K562 (cell line): ENCODE measurements at regions not wholly inside any gene's neighbourhood (a gene's known extent, or its start where the extent isn't known, plus 50 kb on each side); places are given as distances from the start of the nearest gene placed in this dataset.

Experiments used
- BACH1 ChIP-seq: fragments of 200-800 bp; sonication (Bioruptor generic); IDR thresholded peaks from 2 replicates; pipeline ENCODE4 v1.6.1; 2016; ENCODE audit warnings: missing genetic modification characterization, missing compliant biosample characterization
- EP400 ChIP-seq: fragments of 450-650 bp; IDR thresholded peaks from 2 replicates; pipeline ENCODE4 v1.6.1; 2017; ENCODE audit warnings: antibody characterized with exemption, mild to moderate bottlenecking, moderate library complexity
- ETV1 ChIP-seq: fragments of 450-650 bp; conservative IDR thresholded peaks from 2 replicates; pipeline ENCODE4 v1.6.1; 2016; ENCODE audit warnings: missing genetic modification characterization, control low read depth, low read depth, missing compliant biosample characterization
- ID3 ChIP-seq, 2 experiments: fragments of 250-450 bp in 1 of 2; fragments of 450-650 bp in 1 of 2; sonication (Bioruptor Pico) in 1 of 2; IDR thresholded peaks; 2 replicates each; pipeline versions ENCODE4 v1.6.1 to v1.8.0; 2016 to 2021; ENCODE audit warnings: mild to moderate bottlenecking in 2 of 2, moderate library complexity in 2 of 2, missing compliant biosample characterization in 1 of 2, missing genetic modification characterization in 1 of 2
- MBD1 ChIP-seq: fragments of 250-450 bp; sonication (Bioruptor Pico); IDR thresholded peaks from 2 replicates; pipeline ENCODE4 v1.8.0; 2022; ENCODE audit warnings: inconsistent platforms
- RUNX1 ChIP-seq: sonication (generic); IDR thresholded peaks from 2 replicates; pipeline ENCODE4 v1.6.1; 2016; ENCODE audit warnings: antibody characterized with exemption, low read depth
- XRCC3 ChIP-seq: fragments of 450-650 bp; IDR thresholded peaks from 2 replicates; pipeline ENCODE4 v1.6.1; 2017; ENCODE audit warnings: mild to moderate bottlenecking, moderate library complexity
- ZBTB5 ChIP-seq: fragments of 450-650 bp; IDR thresholded peaks from 2 replicates; pipeline ENCODE4 v1.6.1; 2017; ENCODE audit warnings: antibody characterized with exemption
- ZNF124 ChIP-seq: sonication (generic); formaldehyde crosslinking; IDR thresholded peaks from 2 replicates; pipeline ENCODE4 v1.8.1; 2022; ENCODE audit warnings: missing genetic modification reagents
- ZNF133 ChIP-seq: fragments of 250-450 bp; sonication (Bioruptor Pico); IDR thresholded peaks from 2 replicates; pipeline ENCODE4 v1.4.0; 2020; ENCODE audit warnings: mild to moderate bottlenecking
- ZNF740 ChIP-seq, 3 experiments: fragments of 200-800 bp in 1 of 3; sonication (Bioruptor generic) in 1 of 3; sonication (generic) in 1 of 3; formaldehyde crosslinking in 1 of 3; IDR thresholded peaks; 2 replicates each; pipeline versions ENCODE4 v1.6.1 to v1.8.0; 2016 to 2022; ENCODE audit warnings: mild to moderate bottlenecking in 2 of 3, missing compliant biosample characterization in 2 of 3, missing genetic modification characterization in 2 of 3, missing genetic modification reagents in 1 of 3
- TF ChIP-seq, protein P1 (sequence below): sonication (generic); formaldehyde crosslinking; IDR thresholded peaks from 2 replicates; pipeline ENCODE4 v1.8.1; 2023; ENCODE audit warnings: mild to moderate bottlenecking, missing genetic modification reagents
- TF ChIP-seq, protein P2 (sequence below), 2 experiments: IDR thresholded peaks in 1 of 2; conservative IDR thresholded peaks in 1 of 2; 2 replicates each; pipeline ENCODE4 v1.6.1; 2016; ENCODE audit warnings: low read depth in 2 of 2, mild to moderate bottlenecking in 1 of 2, missing compliant biosample characterization in 1 of 2, missing genetic modification characterization in 1 of 2, moderate library complexity in 1 of 2
- TF ChIP-seq, protein P3 (sequence below): fragments of 450-650 bp; formaldehyde crosslinking; IDR thresholded peaks from 2 replicates; pipeline ENCODE4 v1.4.0; 2022; ENCODE audit warnings: missing genetic modification characterization

DNA sequence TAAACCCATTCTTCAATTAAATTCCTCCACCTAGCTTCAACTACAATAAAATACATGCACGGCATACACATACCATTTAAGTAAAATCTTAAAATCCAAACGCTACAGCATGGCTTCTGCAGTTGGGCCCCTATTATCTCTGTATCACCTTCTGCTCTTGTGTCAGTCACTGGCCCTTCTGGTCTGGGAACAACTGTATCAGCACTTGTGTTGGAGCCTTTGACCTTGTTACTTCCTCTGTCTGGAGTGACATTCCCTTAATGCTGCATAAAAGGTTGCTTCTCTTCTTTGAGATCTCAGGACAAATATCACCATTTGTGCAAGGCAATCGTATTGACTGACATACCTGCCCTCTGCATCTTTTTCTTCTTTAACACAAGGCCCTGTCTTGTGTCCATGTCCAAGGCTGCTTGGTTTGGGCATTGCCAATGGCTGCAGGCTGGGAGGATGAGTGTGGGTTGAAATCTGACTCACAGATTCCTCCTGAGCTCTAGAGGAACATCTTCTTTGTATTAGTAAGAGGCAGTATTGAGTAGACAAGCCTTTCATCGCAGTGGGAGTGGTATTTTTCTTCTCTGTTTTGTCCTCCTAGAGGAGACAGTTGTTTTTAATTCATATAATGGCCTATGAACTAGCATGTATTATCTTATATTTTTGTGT is 267.8 kb upstream of the TRIB2 start (continued):
- TF ChIP-seq ID3 (CRISPR knock-in tag; IDR thresholded peaks at IDR 0.05) (no peak), ID3 (tag; IDR thresholded peaks at IDR 0.05) (no peak; the same call in 1 of the 2 replicates), ZNF124 (CRISPR knock-in tag) (no peak), BACH1 (tag) (no peak), RUNX1 (no peak), ZNF740 (CRISPR knock-in tag; IDR thresholded peaks at IDR 0.05) (no peak), ZNF740 (tag; IDR thresholded peaks at IDR 0.05) (no peak), XRCC3 (no peak), EP400 (peak; percentile 32; the same call in 1 of the 2 replicates), ZBTB5 (no peak), ETV1 (tag) (no peak; the same call in 1 of the 2 replicates), ZNF133 (CRISPR knock-in tag) (no peak), MBD1 (CRISPR knock-in tag) (no peak)
- TF ChIP-seq, protein P1, sequence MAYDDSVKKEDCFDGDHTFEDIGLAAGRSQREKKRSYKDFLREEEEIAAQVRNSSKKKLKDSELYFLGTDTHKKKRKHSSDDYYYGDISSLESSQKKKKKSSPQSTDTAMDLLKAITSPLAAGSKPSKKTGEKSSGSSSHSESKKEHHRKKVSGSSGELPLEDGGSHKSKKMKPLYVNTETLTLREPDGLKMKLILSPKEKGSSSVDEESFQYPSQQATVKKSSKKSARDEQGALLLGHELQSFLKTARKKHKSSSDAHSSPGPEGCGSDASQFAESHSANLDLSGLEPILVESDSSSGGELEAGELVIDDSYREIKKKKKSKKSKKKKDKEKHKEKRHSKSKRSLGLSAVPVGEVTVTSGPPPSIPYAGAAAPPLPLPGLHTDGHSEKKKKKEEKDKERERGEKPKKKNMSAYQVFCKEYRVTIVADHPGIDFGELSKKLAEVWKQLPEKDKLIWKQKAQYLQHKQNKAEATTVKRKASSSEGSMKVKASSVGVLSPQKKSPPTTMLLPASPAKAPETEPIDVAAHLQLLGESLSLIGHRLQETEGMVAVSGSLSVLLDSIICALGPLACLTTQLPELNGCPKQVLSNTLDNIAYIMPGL, result no peak
- TF ChIP-seq, protein P2, sequence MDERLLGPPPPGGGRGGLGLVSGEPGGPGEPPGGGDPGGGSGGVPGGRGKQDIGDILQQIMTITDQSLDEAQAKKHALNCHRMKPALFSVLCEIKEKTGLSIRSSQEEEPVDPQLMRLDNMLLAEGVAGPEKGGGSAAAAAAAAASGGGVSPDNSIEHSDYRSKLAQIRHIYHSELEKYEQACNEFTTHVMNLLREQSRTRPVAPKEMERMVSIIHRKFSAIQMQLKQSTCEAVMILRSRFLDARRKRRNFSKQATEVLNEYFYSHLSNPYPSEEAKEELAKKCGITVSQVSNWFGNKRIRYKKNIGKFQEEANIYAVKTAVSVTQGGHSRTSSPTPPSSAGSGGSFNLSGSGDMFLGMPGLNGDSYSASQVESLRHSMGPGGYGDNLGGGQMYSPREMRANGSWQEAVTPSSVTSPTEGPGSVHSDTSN (CRISPR knock-in tag; IDR thresholded peaks at IDR 0.05; ENCODE audit: low read depth), result peak; percentile 35; the same call in 1 of the 2 replicates
- TF ChIP-seq, protein P2 (tag; conservative IDR thresholded peaks at IDR 0.05; ENCODE audit: low read depth), result peak; percentile 66
- TF ChIP-seq, protein P3, sequence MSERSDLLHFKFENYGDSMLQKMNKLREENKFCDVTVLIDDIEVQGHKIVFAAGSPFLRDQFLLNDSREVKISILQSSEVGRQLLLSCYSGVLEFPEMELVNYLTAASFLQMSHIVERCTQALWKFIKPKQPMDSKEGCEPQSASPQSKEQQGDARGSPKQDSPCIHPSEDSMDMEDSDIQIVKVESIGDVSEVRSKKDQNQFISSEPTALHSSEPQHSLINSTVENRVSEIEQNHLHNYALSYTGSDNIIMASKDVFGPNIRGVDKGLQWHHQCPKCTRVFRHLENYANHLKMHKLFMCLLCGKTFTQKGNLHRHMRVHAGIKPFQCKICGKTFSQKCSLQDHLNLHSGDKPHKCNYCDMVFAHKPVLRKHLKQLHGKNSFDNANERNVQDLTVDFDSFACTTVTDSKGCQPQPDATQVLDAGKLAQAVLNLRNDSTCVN (CRISPR knock-in tag), result no peak
